H1 (cell line): ENCODE measurements at regions not wholly inside any gene's neighbourhood (a gene's known extent, or its start where the extent isn't known, plus 50 kb on each side); places are given as distances from the start of the nearest gene placed in this dataset.

Experiments used
- CTCF ChIA-PET: fragments of 300-600 bp; sonication (Branson Sonifier 250); formaldehyde crosslinking; loops from one replicate; lab custom pipeline; 2021; ENCODE audit not compliant: partially characterized antibody; lab: Charles Lee
- POLR2A ChIA-PET: fragments of 300-600 bp; sonication (Branson Sonifier 250); formaldehyde crosslinking; loops from one replicate; lab custom pipeline; 2021; ENCODE audit warnings: inconsistent platforms; ENCODE audit not compliant: partially characterized antibody; lab: Charles Lee
- DNase-seq, 2 experiments: peaks; one replicate each; pipeline versions ENCODE4 v3.0.0 to v3.0.0-alpha.2; 2010 to 2022; ENCODE audit warnings: low spot score in 2 of 2, low read depth in 1 of 2, mixed read lengths in 1 of 2
- FAIRE-seq: peaks from 2 replicates; lab custom pipeline; 2011; peaks lifted over from hg19 to GRCh38; lab: Jason Lieb, UNC
- H2AFZ ChIP-seq: 2 replicates; pipeline ENCODE4 v1.8.1; 2012; ENCODE audit warnings: low read length, inconsistent platforms
- H2AK5ac ChIP-seq: 2 replicates; pipeline ENCODE4 v1.6.1; 2013; ENCODE audit warnings: low read depth, low read length
- H2BK120ac ChIP-seq: replicated peaks from 2 replicates; pipeline ENCODE3; 2013; ENCODE audit warnings: low read depth, low read length, inconsistent platforms
- H2BK12ac ChIP-seq: 2 replicates; pipeline ENCODE4 v1.6.1; 2013; ENCODE audit warnings: low read depth, low read length
- H2BK15ac ChIP-seq: 2 replicates; pipeline ENCODE4 v1.6.1; 2013; ENCODE audit warnings: low read length
- H2BK20ac ChIP-seq: 2 replicates; pipeline ENCODE4 v1.6.1; 2013; ENCODE audit warnings: low read length
- H2BK5ac ChIP-seq: 2 replicates; pipeline ENCODE4 v1.6.1; 2013; ENCODE audit warnings: low read depth, low read length
- H3K14ac ChIP-seq: 2 replicates; pipeline ENCODE4 v1.6.1; 2013; ENCODE audit warnings: inconsistent platforms; ENCODE audit not compliant: insufficient read length
- H3K18ac ChIP-seq: 2 replicates; pipeline ENCODE4 v1.6.1; 2013; ENCODE audit warnings: low read length; ENCODE audit errors: extremely low read depth
- H3K23ac ChIP-seq: 2 replicates; pipeline ENCODE4 v1.6.1; 2013; ENCODE audit warnings: inconsistent platforms; ENCODE audit not compliant: insufficient read length
- H3K23me2 ChIP-seq: 2 replicates; pipeline ENCODE4 v1.6.1; 2013; ENCODE audit warnings: low read depth, low read length
- H3K27ac ChIP-seq: 2 replicates; pipeline ENCODE4 v1.6.1; 2011; ENCODE audit warnings: low read depth, low read length, inconsistent platforms
- H3K27me3 ChIP-seq, 4 experiments: replicated peaks in 1 of 4; 1 replicate in 1 of 4; 2 replicates in 3 of 4; pipeline versions ENCODE4 v1.6.1 to v1.8.1; 2011 to 2013; ENCODE audit warnings: low read length in 3 of 4, mild to moderate bottlenecking in 3 of 4, inconsistent platforms in 2 of 4, mixed read lengths in 2 of 4, moderate library complexity in 1 of 4; ENCODE audit not compliant: control insufficient read depth in 3 of 4, insufficient read depth in 3 of 4; ENCODE audit errors: extremely low read depth in 1 of 4
- H3K36me3 ChIP-seq, 4 experiments: 2 replicates each; pipeline versions ENCODE4 v1.6.1 to v1.8.1; 2011 to 2013; ENCODE audit warnings: mild to moderate bottlenecking in 4 of 4, low read length in 3 of 4, moderate library complexity in 2 of 4, control low read depth in 1 of 4, inconsistent platforms in 1 of 4; ENCODE audit not compliant: insufficient read depth in 4 of 4, control insufficient read depth in 2 of 4
- H3K4ac ChIP-seq: replicated peaks from 2 replicates; pipeline ENCODE3; 2013; ENCODE audit warnings: low read length, low read depth, mixed read lengths, inconsistent platforms; ENCODE audit not compliant: insufficient read length
- H3K4me1 ChIP-seq, 4 experiments: replicated peaks in 1 of 4; 1 replicate in 1 of 4; 2 replicates in 3 of 4; pipeline versions ENCODE4 v1.6.1 to v1.8.1; 2011 to 2013; ENCODE audit warnings: low read length in 3 of 4, inconsistent platforms in 2 of 4, mixed read lengths in 1 of 4; ENCODE audit not compliant: insufficient read depth in 4 of 4, control insufficient read depth in 3 of 4
- H3K4me2 ChIP-seq, 2 experiments: 2 replicates each; pipeline versions ENCODE4 v1.6.1 to v1.8.1; 2011 to 2013; ENCODE audit warnings: low read depth in 2 of 2, low read length in 2 of 2, control low read depth in 1 of 2, inconsistent platforms in 1 of 2, mild to moderate bottlenecking in 1 of 2; ENCODE audit not compliant: insufficient read depth in 1 of 2
- H3K4me3 ChIP-seq, 4 experiments: fragments of 200-600, 300-600 bp in 1 of 4; sonication (generic), shearing (Covaris generic), sonication (Bioruptor Twin) in 1 of 4; 2 replicates each; pipeline versions ENCODE4 v1.5.1 to v1.8.1; 2011 to 2016; ENCODE audit warnings: low read length in 4 of 4, low read depth in 3 of 4, control low read depth in 2 of 4, inconsistent platforms in 2 of 4, mild to moderate bottlenecking in 2 of 4, mixed read lengths in 1 of 4, moderate library complexity in 1 of 4; ENCODE audit not compliant: insufficient read depth in 2 of 4; ENCODE audit errors: extremely low read depth in 1 of 4
- H3K56ac ChIP-seq: replicated peaks from 2 replicates; pipeline ENCODE3; 2013; ENCODE audit warnings: low read depth, mild to moderate bottlenecking, mixed read lengths, low read length, inconsistent platforms; ENCODE audit not compliant: insufficient read length
- H3K79me1 ChIP-seq: 2 replicates; pipeline ENCODE4 v1.6.1; 2013; ENCODE audit warnings: low read depth, low read length, control low read depth
- H3K79me2 ChIP-seq, 2 experiments: 2 replicates each; pipeline versions ENCODE4 v1.6.1 to v1.8.1; 2012 to 2013; ENCODE audit warnings: low read length in 2 of 2, mild to moderate bottlenecking in 2 of 2, inconsistent platforms in 1 of 2; ENCODE audit not compliant: insufficient read depth in 2 of 2, control insufficient read depth in 1 of 2
- H3K9ac ChIP-seq, 4 experiments: replicated peaks in 1 of 4; 1 replicate in 1 of 4; 2 replicates in 3 of 4; pipeline versions ENCODE4 v1.6.1 to v1.8.1; 2011 to 2013; ENCODE audit warnings: low read depth in 3 of 4, low read length in 3 of 4, control low read depth in 2 of 4, mild to moderate bottlenecking in 2 of 4, moderate library complexity in 2 of 4, inconsistent platforms in 1 of 4; ENCODE audit errors: extremely low read depth in 1 of 4
- H3K9me3 ChIP-seq, 2 experiments: 2 replicates each; pipeline versions ENCODE4 v1.6.1 to v1.8.1; 2012 to 2013; ENCODE audit warnings: mild to moderate bottlenecking in 2 of 2, moderate library complexity in 2 of 2, control low read depth in 1 of 2, inconsistent platforms in 1 of 2, low read depth in 1 of 2, low read length in 1 of 2, mixed read lengths in 1 of 2; ENCODE audit not compliant: insufficient read depth in 2 of 2
- H4K20me1 ChIP-seq, 2 experiments: replicated peaks in 1 of 2; 2 replicates each; pipeline versions ENCODE3 to v1.8.1; 2011 to 2013; ENCODE audit warnings: inconsistent platforms in 2 of 2, low read length in 2 of 2, mild to moderate bottlenecking in 1 of 2; ENCODE audit not compliant: insufficient read depth in 2 of 2, control insufficient read depth in 1 of 2
- H4K5ac ChIP-seq: 2 replicates; pipeline ENCODE4 v1.6.1; 2013; ENCODE audit warnings: low read length, low read depth, mixed read lengths, inconsistent platforms; ENCODE audit not compliant: insufficient read length
- H4K8ac ChIP-seq: 2 replicates; pipeline ENCODE4 v1.8.0; 2013; ENCODE audit warnings: mild to moderate bottlenecking, moderate library complexity, low read length, inconsistent platforms; ENCODE audit not compliant: insufficient read depth; ENCODE audit errors: extremely low read depth
- H4K91ac ChIP-seq: replicated peaks from 2 replicates; pipeline ENCODE3; 2013; ENCODE audit warnings: low read length, mixed read lengths, inconsistent platforms; ENCODE audit not compliant: insufficient read length
- CTBP2 ChIP-seq: IDR thresholded peaks from 2 replicates; pipeline ENCODE4 v1.7.0; 2011; ENCODE audit warnings: borderline replicate concordance, mild to moderate bottlenecking, moderate library complexity, mixed read lengths, low read length; ENCODE audit not compliant: insufficient read depth, insufficient read length
- CTCF ChIP-seq, 3 experiments: IDR thresholded peaks; 1 replicate in 2 of 3; 2 replicates in 1 of 3; pipeline versions ENCODE4 v1.5.1 to v1.6.1; 2011; ENCODE audit warnings: low read length in 3 of 3, mild to moderate bottlenecking in 3 of 3, inconsistent platforms in 2 of 3, low read depth in 1 of 3, moderate library complexity in 1 of 3; ENCODE audit not compliant: insufficient read depth in 1 of 3; ENCODE audit errors: control extremely low read depth in 1 of 3
- FOSL1 ChIP-seq: IDR thresholded peaks from 2 replicates; pipeline ENCODE4 v1.6.1; 2011; ENCODE audit warnings: mild to moderate bottlenecking, low read depth, low read length, moderate library complexity; ENCODE audit not compliant: insufficient read depth
- KDM4A ChIP-seq: IDR thresholded peaks from one replicate; pipeline ENCODE4 v1.7.1; 2012; ENCODE audit warnings: low read depth, mild to moderate bottlenecking, moderate library complexity, low read length, inconsistent platforms; ENCODE audit not compliant: severe bottlenecking
- KDM5A ChIP-seq: fragments of 200-600 bp; IDR thresholded peaks from 2 replicates; pipeline ENCODE4 v1.7.1; 2012; ENCODE audit warnings: mild to moderate bottlenecking, low read length, inconsistent platforms, mixed read lengths
- MAFK ChIP-seq: IDR thresholded peaks from 2 replicates; pipeline ENCODE4 v1.6.1; 2012; ENCODE audit warnings: low read depth, mild to moderate bottlenecking, improper control_type of control experiment, low read length
- PHF8 ChIP-seq: fragments of 200-600 bp; sonication (generic); conservative IDR thresholded peaks from 2 replicates; pipeline ENCODE4 v1.7.1; 2012; ENCODE audit warnings: low read depth, mild to moderate bottlenecking, inconsistent platforms, low read length, moderate library complexity
- POLR2A ChIP-seq, 2 experiments: IDR thresholded peaks; 1 replicate in 1 of 2; 2 replicates in 1 of 2; pipeline ENCODE4 v1.6.1; 2011; ENCODE audit warnings: low read depth in 2 of 2, low read length in 2 of 2, mild to moderate bottlenecking in 2 of 2; ENCODE audit errors: control extremely low read depth in 1 of 2
- POLR2AphosphoS5 ChIP-seq: IDR thresholded peaks from 2 replicates; pipeline ENCODE4 v1.6.1; 2011; ENCODE audit warnings: low read depth, low read length
- RFX5 ChIP-seq: IDR thresholded peaks from 2 replicates; pipeline ENCODE4 v1.6.1; 2011; ENCODE audit warnings: low read depth, low read length, improper control_type of control experiment, borderline replicate concordance
- RNF2 ChIP-seq: fragments of 200-900, 300-1000 bp; sonication (generic); IDR thresholded peaks from 2 replicates; pipeline ENCODE4 v1.7.1; 2016; ENCODE audit warnings: borderline replicate concordance, low read depth, mild to moderate bottlenecking, antibody characterized with exemption, low read length; ENCODE audit not compliant: poor library complexity, severe bottlenecking; ENCODE audit errors: missing control alignments
- SIX5 ChIP-seq: IDR thresholded peaks from 2 replicates; pipeline ENCODE4 v1.6.1; 2011; ENCODE audit warnings: mild to moderate bottlenecking, low read depth, low read length
- WGBS, 2 experiments: shearing (Covaris generic) in 1 of 2; methylation state at CpG; one replicate each; pipeline versions ENCODE4 v1.1.6 to v1.1.7; 2013 to 2015; ENCODE audit warnings: low lambda C conversion rate in 2 of 2, mixed read lengths in 2 of 2, inconsistent platforms in 1 of 2, low coverage in 1 of 2, missing lambda C conversion rate in 1 of 2; ENCODE audit not compliant: insufficient replicate concordance in 2 of 2, insufficient coverage in 1 of 2, insufficient read length in 1 of 2; ENCODE audit errors: extremely low coverage in 1 of 2, missing lambda C conversion rate in 1 of 2; 5-methylcytosine and 5-hydroxymethylcytosine counted together

GRCh38 chr13:78168981-78169380 lies 250.3 kb upstream of the EDNRB start:
- ChIA-PET POLR2A (no interaction called here), CTCF (interaction anchor here (0.5 to 0.9 kb wide), 3 partner anchors 18 to 570 kb away, joined by 3 to 4 read pairs (median 3); no protein-coding TSS in a partner anchor)
- no peak overlapping the region for H3K18ac ChIP-seq
- DNase-seq (no peak), FAIRE-seq (no peak)
- H3K27ac ChIP-seq, result no peak overlapping the region
- H3K36me3 ChIP-seq, result no peaks in the 10 kb centered on the region
- H2AK5ac ChIP-seq, result no peak overlapping the region
- H3K4me1 ChIP-seq, result no peaks in the 10 kb centered on the region
- H3K9me3 ChIP-seq, result no peaks in the 10 kb centered on the region
- no peaks in the 10 kb centered on the region for H3K79me2 ChIP-seq
- H3K79me1 ChIP-seq, result no peaks in the 10 kb centered on the region
- no peak overlapping the region for H2AFZ ChIP-seq
- no peak overlapping the region for H3K14ac ChIP-seq
- no peak overlapping the region for H4K8ac ChIP-seq
- H2BK120ac ChIP-seq, result no peak overlapping the region
- no peak overlapping the region for H3K4ac ChIP-seq
- H2BK15ac ChIP-seq, result no peak overlapping the region
- H2BK12ac ChIP-seq, result no peak overlapping the region
- H4K91ac ChIP-seq, result no peak overlapping the region
- H3K4me2 ChIP-seq, result no peak overlapping the region
- no peak overlapping the region for H3K4me3 ChIP-seq
- H3K23me2 ChIP-seq, result no peaks in the 10 kb centered on the region
- H3K56ac ChIP-seq, result no peak overlapping the region
- no peak overlapping the region for H3K9ac ChIP-seq
- 83% methylated on average over 4 of the region's 4 CpGs; no CpG with 5 or more reads in 1 of the 2 experiments for WGBS, 2 experiments
- H3K23ac ChIP-seq, result no peak overlapping the region
- no peak overlapping the region for H2BK5ac ChIP-seq
- H4K5ac ChIP-seq, result no peak overlapping the region
- no peak overlapping the region for H2BK20ac ChIP-seq
- H3K27me3 ChIP-seq, result no peaks in the 10 kb centered on the region
- no peaks in the 10 kb centered on the region for H4K20me1 ChIP-seq
- TF ChIP-seq KDM5A (no peak), RFX5 (no peak), CTBP2 (no peak), POLR2A (IDR thresholded peaks at IDR 0.05; ENCODE audit: control extremely low read depth in 1 of 2, low read depth in 2 of 2, low read length in 2 of 2) (no peak), PHF8 (no peak), SIX5 (no peak), KDM4A (no peak), POLR2AphosphoS5 (no peak), CTCF (IDR thresholded peaks at IDR 0.05; ENCODE audit: control extremely low read depth in 1 of 3, insufficient read depth in 1 of 3, low read depth in 1 of 3, low read length in 3 of 3) (no peak), FOSL1 (no peak), MAFK (no peak), RNF2 (no peak)
